ENCODE measurements at regions not wholly inside any gene's neighbourhood (a gene's known extent, or its start where the extent isn't known, plus 50 kb on each side); places are given as distances from the start of the nearest gene placed in this dataset.

DNA sequence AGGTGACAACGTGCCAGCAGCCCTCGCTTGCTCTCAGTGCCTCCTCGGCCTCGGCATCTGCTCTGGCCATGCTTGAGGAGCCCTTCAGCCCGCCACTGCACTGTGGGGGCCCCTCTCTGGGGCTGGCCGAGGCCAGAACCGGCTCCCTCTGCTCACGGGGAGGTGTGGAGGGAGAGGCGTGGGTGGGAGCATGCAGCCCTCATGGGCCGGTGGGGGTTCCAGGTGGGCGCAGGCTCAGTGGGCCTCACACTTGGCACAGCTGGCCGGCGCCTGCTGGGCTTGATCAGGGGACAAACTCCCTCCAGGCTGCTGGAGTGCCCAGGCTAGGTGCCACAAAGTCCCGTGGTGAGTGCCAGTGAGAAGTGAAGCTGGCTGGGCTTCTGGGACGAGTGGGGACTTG is 566.6 kb upstream of the ID4 start:
- H3K9me3 ChIP-seq (replicated peaks; ENCODE audit: control insufficient read depth, insufficient read depth, low read depth, low read length) = 0 out of 2 replicates have a peak, but pooled peaks cover 2% of the 10 kb centered on the region
- H3K9ac ChIP-seq (ENCODE audit: insufficient read depth in 1 of 2, low read depth in 2 of 2, low read length in 2 of 2) = no peak overlapping the region
- no peaks in the 10 kb centered on the region for H3K4me1 ChIP-seq (replicated peaks in 1 of 2; ENCODE audit: control insufficient read depth in 2 of 2, insufficient read depth in 2 of 2, low read length in 2 of 2)
- H3K36me3 ChIP-seq (ENCODE audit: control insufficient read depth, insufficient read depth, low read length) = no peaks in the 10 kb centered on the region
- intact Hi-C loops (cut with micrococcal nuclease) (no loop called here), in situ Hi-C loops (cut with MboI) (no loop called here)
- CTCF ChIA-PET (ENCODE audit: low intra/inter-chr PET ratio) = no interaction called here
- H3K4me3 ChIP-seq = no peak overlapping the region
- no peaks in the 10 kb centered on the region for H3K9me1 ChIP-seq (ENCODE audit: control insufficient read depth, insufficient read depth, low read length)
- no peak overlapping the region for H2AFZ ChIP-seq (ENCODE audit: low read depth, low read length)
- 2% methylated on average over 15 of the region's 15 CpGs for WGBS (ENCODE audit: insufficient coverage, low coverage, missing lambda C conversion rate)
- FAIRE-seq = no peak
- no TSS peak for BruUV-seq (replicated peaks)
- no peak overlapping the region for H3K27ac ChIP-seq (ENCODE audit: extremely low read depth, low read depth, low read length)
- H3K4me2 ChIP-seq (ENCODE audit: insufficient read depth, low read length) = no peak overlapping the region
- TF ChIP-seq ZEB2 (IDR thresholded peaks at IDR 0.05) (no peak), DPF2 (IDR thresholded peaks at IDR 0.05) (no peak), TFAM (CRISPR knock-in tag; conservative IDR thresholded peaks at IDR 0.05) (no peak), ESRRB (CRISPR knock-in tag; IDR thresholded peaks at IDR 0.05; ENCODE audit: borderline replicate concordance) (no peak), HNRNPUL1 (IDR thresholded peaks at IDR 0.05; ENCODE audit: low read length) (no peak), ZNF431 (CRISPR knock-in tag; IDR thresholded peaks at IDR 0.05) (no peak), MTF1 (CRISPR knock-in tag; IDR thresholded peaks at IDR 0.05; ENCODE audit: borderline replicate concordance) (no peak), ZNF707 (CRISPR knock-in tag; conservative IDR thresholded peaks at IDR 0.05) (no peak)
- TF ChIP-seq, protein P1, sequence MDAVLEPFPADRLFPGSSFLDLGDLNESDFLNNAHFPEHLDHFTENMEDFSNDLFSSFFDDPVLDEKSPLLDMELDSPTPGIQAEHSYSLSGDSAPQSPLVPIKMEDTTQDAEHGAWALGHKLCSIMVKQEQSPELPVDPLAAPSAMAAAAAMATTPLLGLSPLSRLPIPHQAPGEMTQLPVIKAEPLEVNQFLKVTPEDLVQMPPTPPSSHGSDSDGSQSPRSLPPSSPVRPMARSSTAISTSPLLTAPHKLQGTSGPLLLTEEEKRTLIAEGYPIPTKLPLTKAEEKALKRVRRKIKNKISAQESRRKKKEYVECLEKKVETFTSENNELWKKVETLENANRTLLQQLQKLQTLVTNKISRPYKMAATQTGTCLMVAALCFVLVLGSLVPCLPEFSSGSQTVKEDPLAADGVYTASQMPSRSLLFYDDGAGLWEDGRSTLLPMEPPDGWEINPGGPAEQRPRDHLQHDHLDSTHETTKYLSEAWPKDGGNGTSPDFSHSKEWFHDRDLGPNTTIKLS (IDR thresholded peaks at IDR 0.05; ENCODE audit: borderline replicate concordance, low read depth) = no peak
- ATAC-seq = no peak
- POLR2A ChIA-PET = interaction anchor here (0.7 kb wide), 1 partner anchor 137 kb away, joined by 3 read pairs; no protein-coding TSS in a partner anchor
- no peak for DNase-seq (ENCODE audit: extremely low read depth in 1 of 4, low spot score in 3 of 4)
- H4K20me1 ChIP-seq (replicated peaks; ENCODE audit: control insufficient read depth, insufficient read depth, low read length) = no peaks in the 10 kb centered on the region
- H3K79me2 ChIP-seq (ENCODE audit: control insufficient read depth, insufficient read depth, low read length) = no peaks in the 10 kb centered on the region
- H3K27me3 ChIP-seq (ENCODE audit: control insufficient read depth in 2 of 2, insufficient read depth in 2 of 2, low read length in 2 of 2) = no peaks in the 10 kb centered on the region
